Activated CD4-positive, alpha-beta T cell treated with anti-CD3 and anti-CD28 coated beads for 48 hours (primary cell): ENCODE measurements at regions not wholly inside any gene's neighbourhood (a gene's known extent, or its start where the extent isn't known, plus 50 kb on each side); places are given as distances from the start of the nearest gene placed in this dataset.

Source experiments
- DNase-seq: peaks from one replicate; pipeline ENCODE4 v3.0.0-alpha.2; 2020

DNA sequence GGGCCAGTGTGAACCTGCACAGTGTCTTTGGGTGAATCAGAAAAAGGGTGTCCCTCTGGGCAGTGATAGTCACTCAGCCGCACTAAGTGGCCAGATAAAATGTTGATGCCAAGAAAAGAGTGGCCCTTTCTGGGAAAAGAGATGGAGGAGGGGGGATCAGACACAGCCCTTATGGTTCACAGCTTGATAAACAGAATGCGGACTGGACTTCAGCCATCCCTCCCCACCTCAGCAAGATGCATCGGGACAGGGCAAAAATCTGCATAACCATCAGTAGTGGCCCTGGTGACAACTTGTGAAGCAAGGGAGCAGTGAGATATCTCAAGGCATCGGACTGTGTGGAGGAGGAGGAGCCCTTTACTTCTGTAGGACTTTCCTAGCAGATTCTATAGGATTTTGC lies 353.8 kb upstream of the PLXNA2 start:
- no peak for DNase-seq

DNA sequence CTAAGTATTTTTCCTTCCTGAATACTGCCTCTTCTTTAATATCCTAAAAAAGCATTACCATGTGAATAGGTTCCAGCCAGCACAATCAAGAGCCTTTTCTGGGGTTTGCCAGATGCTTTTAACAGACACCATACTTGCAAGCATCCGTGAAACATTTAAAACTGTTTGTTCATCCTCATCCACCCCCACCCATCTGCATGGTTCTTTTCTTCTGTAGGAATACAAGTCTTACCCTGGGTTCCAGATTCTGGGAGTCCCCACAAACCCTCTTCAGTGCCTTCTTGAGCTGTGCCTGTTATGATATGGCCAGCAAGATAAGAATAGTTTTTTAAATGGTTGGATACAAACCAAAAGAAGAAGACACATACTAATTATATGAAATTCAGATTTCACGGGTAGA lies 354.9 kb upstream of the PLXNA2 start:
- no peak for DNase-seq

DNA sequence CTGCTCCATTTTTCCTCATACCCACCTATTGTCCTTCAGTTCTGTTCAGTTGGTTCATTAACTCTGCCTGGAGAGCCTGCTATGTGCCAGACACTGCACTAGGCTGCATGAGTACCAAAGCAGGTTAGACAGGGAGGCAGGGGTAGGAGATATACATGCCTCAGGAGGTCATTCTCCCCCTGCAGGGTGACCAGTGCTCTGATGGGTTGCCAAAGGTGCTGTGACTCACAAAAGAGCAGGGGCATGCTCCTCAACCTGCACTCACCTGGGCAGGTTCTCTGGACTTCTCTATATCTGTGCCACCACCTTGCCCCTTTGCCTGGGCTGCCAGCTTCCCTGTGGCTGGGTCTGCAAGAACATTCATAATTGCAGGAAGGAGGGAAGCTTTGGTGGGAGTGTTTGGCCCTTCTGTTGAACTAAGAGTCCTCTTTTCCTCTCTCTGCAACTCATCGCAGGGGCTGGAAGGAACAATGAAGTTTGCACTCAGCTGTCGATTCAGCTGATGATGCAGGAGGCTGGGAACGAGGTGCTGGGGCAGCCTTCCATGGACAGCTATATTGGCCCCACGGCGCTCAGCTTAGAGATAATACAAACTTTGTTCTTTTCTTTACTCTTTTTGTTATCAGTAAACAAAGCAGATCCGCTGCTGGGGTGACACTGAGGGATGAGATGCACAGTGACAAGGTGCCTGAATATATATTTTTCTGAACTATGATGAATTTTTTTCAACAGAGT lies 356.4 kb upstream of the PLXNA2 start:
- no peak for DNase-seq

DNA sequence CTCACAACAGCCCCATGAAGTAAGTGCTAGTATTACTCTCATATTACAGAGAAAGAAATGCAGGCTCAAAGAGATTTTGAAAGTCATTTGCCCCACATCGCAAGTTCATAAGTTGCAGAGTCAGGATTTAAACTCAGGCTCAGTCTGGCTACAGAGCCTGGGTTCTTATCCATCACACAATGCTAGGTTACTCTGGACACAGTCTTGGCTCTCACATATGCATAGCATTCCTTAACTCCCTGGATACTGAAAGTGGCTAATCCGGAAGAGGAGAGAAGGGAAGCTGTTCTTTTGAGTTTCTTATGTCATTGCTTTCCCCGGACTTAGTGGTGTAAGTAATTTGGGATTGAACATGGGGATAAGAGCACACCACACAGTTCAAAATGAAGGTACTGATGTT lies 357.4 kb upstream of the PLXNA2 start:
- no peak for DNase-seq

DNA sequence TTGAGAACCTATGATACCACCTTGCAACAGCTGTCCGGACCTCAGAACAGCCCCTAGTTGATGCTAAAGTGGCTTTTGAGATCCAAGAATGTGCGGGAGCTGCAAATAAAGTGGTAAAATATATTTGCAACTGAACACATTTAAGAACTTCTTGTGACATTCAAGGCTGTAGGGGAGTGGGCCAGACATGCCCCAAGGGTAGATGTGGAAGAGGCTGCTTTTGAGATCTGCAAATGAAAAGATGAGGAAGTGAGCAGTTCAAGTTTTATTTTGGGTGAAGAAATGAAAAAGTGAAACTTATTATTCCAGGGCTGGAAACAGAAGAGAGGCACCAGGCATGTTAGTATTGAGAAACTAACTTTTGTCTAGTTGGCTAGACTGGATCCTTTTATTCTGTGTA lies 359.5 kb upstream of the PLXNA2 start:
- DNase-seq: no peak

DNA sequence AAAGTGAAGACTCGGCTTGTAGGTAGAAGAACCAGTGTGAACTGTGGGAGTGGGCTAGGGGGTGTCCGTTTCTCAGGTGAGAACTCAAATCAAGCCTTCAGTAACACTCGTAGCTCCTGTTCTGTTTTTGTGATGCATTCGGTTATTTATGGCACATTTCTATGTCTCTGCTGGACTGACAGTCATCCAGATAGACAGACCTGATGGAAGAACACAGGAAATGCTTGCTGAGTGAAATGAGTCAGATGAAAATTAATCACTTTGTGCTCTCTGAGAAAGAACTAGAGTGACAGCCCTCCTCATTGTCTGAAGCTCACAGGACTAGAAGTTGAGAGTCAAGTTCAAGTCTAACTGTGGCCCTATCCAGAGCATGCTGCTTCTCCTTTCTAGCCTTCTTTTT lies 360.1 kb upstream of the PLXNA2 start:
- DNase-seq: no peak

DNA sequence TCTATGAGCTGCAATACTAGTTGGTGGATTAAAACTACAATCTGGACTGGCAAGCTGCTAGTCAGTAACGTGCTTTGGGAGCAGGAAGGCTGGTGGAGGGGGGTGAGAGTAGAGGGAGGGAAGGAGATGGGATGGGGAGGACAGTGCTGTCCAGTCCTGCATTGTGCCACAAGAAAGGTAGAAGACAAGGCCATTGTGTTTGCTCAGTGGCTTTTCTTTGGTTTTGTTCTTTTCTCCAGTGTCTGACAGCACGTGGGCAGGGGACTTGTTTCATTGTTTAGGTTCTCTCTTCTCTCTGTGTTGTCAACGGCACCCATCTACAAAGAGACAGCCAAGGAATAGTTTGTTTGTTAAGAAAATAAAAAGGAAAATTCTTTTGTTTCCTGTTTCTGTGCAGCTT lies 362.8 kb upstream of the PLXNA2 start:
- no peak for DNase-seq

DNA sequence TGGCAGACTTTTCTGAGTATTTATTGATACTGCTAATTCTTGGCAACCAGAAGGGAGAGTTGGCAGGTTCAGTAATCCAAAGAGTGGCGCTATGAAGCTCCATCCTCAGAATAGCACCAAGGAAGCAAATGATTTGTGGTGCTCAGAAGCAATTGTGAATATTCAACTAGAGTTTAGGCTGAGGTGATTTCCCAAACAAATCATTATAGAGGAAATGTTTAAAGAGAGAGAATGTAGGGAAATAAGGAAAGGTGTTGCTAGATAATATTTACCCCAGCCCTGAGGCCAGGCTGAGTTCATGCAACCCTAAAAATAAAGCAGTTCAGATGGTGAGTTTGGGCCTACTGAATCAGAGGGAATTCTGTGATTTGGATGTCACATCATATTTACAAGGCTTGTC lies 363.4 kb upstream of the PLXNA2 start:
- DNase-seq: no peak

DNA sequence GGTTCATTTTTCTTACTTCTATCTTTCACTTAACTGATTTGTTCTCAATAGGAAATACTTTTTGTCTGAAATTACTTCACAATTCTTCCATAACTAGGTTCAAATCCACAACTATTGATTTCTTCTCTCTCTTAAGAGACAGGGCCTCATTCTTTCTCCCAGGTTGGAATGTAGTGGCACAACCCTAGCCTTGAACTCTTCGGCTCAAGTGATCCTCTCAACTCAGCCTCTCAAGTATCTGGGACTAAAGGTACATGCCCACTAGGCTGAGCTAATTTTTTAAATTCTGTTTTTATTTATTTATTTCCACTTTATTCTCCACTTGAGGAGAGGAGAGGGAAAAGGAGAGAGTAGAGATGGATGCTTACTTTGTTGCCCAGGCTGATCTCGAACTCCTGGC lies 370.4 kb upstream of the PLXNA2 start:
- DNase-seq: no peak

DNA sequence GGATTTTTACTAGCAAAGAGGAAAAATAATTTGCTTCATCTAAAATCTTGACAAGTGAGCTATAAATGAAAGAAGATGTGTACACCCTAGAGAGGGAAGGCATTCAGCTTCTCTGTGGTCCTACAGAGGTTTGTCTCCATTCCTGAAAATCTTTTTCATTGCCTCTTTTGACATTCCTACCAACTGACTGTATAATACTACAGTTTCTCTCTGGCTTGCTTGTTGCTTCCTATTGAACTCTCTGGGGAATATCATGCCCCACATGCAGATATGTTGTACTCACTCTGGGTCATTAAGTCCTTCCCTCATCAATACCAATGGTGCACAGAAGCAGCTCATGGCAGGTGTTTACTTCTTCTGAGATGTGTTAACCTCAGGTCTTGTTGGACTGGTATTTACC lies 371.2 kb upstream of the PLXNA2 start:
- no peak for DNase-seq

DNA sequence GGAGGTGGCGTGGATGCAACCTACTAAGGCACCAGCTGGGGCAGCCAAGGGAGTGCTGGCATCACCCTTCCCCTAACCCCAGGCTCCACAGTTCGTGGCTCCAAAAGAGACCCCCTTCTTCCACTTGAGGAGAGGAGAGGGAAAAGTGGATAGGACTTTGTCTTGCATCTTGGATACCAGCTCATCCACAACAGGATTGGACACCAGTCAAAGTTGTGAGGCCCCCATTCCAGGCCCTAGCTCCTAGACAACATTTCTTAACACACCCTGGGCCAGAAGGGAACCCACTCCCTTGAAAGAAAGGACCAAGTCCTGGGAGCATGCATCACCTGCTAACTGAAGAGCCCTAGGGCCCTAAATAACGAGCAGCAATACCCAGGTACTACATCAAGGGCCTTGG lies 372.6 kb upstream of the PLXNA2 start:
- no peak for DNase-seq

DNA sequence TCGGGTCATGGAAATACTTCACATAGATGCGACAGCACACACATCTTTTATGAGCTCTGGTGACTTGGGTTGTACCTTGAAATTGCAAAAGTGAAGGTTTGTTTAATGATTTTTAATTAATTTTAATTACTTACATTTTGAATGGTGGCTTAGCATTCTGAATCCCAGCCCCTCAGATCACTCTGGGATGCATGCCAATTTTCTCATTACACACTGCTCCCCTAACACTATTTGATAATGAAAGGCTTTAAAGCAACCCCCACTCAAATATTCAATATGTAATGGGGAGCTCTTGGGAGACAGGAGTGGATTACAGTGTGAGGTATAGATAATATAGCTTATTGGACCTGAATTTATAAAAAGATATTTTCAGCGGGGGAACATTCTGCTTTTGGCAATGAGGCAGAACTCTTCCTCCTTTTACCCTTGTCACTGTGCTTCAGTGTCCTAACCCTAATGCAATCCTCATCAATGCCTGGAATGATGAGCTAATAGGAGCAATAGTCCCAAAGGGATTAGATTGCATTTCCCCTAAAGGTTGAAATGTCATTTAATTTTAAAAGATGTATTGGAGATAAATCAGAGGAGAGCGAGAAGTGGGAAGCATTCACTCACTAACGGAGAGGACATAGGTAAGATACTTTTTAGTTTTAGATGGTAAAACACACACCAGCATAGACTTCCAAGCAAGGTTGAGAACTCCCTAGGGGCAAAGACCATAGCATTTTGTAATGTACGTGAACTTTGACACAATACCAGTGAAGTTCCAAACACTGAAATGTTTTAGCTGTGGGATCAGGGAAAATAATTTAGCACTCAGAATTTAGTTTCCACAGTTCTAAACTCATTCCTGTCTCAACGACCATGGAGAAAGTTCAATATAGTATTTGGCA lies 384.1 kb upstream of the PLXNA2 start:
- DNase-seq: no peak

DNA sequence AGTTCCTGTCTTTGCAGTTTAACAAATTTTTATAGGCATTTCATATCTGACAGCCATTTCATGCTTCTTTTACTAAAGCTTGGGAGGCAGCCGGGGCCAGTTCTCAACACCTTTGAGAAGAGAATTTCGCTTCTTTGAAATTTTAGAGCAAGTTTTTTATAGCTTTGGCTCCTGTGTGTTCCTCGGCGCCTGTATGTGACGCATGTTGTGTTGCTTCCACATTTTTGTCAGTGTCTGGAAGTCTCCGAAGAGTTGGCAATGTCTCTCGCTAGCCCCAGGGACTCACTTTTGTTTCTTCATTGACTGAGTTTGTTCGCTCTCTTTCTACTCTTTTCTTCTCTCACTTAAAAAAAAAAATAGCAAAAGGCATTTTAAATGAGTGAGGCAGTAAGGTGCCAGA lies 386.9 kb upstream of the PLXNA2 start:
- DNase-seq: no peak

DNA sequence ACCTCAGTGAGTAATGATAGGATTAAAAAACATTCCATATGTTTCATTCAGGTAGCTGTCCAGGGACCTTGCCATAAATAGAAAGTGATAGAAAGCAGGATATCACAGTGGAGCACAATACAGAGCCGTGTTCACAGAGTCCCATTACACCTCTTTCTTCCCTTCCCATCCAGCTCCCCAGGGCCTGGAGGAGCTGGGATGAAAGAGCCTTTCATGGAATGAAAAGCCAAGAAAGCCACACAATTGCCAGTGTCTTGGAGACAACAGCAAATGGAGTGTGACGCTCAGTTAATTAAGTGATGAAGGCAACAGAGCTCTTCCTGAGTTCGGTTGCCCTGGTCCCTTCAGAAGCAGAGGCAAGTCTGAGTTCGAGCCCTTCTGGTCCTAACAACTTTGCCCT lies 387.3 kb upstream of the PLXNA2 start:
- no peak for DNase-seq

DNA sequence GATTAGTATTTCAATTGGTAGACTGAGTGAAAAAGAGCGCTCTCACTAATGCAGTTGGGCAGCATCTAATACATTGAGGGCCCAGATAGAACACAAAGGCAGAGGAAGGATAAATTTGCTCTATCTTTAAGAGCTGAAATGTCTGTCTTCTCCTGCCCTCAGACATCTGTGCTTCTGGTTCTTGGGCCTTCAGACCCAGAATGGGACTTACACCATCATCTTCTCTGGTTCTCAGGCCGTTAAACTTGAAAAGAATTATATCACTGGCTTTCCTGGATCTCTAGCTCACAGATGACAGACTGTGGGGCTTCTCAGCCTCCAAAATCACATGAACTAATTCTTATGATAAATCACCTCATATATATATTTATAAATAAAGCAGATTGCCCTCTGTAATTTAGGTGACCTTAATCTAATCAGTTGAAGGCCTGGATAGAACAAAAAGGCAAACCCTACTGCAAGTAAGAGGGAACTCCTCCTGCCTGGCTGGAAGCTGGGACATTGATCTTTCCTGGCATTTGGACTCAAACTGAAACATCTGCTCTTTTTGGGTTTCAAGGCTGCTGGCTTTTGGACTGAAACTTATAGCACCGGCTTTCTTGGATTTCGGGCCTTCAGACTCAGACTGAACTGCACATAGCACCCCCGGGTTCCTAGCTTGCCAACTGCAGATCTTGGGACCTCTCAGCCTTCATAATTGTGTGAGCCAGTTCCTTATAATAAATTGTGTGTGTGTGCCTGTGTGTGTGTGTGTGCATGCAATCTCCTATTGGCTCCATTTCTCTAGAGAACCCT lies 390.4 kb upstream of the PLXNA2 start:
- DNase-seq: no peak

DNA sequence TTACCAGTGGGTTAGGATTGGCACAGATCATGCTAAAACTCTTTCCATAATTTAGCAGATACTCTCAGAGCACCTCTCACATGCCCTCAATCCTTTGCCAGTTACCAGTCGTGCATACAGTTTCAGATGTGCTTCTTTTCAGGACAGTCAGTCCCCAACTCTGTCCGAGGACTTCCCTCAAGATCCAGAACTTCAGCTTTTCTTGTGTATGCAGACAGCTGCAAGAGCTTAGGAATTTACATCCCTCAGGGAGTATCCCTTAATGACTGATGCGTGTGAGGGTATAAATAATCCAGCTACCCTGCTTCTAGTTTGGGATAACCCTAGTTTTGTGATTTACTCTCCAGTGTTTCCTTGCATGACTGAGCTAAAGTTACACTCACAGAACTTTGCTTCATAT lies 393.0 kb upstream of the PLXNA2 start:
- no peak for DNase-seq

DNA sequence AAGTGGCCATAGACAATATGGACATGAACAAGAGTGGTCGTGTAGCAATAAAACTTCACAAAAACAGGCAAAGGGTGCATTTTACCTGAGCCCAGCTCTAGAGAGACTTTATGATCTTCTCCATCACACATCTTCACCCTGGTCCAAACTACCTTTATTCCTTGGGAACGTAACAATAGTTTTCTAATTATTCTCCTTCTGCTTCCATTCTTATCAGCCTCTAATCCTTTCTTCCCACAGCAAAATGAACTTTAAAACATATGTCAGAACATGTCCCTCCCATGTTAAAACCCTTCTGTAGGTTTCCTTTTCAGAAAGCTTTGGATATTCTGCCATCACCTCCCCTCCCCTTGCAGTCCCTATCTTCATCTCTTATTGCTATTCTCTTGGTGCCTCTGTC lies 395.2 kb upstream of the PLXNA2 start:
- DNase-seq: no peak

DNA sequence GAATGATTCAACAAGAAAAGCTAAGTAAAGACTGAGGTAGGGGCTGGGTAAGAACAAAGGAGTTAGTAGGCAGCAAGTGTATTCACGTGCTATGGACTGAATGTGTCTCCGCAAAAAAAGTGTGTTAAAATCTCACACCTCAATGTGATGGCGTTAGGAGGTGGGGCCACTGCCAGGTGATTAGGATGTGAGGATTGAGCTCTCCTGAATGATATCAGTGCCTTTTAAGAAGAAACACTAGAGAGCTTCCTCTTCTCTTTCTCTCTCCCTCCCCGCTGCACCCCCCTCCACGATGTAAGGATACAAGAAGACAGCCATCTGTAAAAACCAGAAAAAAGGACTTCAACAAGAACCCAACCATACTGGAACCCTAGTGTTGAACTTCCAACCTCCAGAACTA lies 396.1 kb upstream of the PLXNA2 start:
- no peak for DNase-seq

DNA sequence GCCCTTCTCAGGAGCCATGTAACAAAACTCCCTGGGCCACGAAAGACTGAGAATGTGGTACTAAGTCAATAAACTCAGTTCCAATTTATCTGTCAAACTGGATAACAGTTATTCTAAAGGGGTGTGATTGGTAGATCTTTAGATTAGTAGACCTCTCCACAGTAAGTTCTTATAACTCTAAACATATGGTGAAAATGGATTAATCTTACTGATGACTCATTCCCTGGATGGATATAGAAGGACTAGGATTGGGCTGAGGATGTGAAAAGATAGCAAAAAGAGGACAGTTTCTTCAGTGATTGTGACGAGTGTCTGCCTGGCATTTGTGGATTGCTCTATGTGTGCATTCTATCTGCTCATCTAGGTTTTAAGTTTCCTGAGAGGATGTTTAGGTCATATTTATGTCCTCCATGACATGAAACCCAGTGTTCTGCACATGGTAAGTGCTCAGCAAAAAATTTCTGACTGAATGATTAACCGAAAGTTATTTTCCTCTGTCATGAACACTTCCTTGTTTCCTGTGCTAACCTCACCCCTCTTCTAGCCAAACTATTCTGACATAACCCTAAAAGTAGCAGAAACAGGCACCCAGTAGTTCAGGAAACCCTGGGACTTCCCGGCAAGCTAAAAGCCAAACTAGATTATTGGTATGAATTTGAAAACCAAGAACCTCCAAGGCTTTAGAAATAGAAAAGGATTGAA lies 397.5 kb upstream of the PLXNA2 start:
- DNase-seq: no peak

DNA sequence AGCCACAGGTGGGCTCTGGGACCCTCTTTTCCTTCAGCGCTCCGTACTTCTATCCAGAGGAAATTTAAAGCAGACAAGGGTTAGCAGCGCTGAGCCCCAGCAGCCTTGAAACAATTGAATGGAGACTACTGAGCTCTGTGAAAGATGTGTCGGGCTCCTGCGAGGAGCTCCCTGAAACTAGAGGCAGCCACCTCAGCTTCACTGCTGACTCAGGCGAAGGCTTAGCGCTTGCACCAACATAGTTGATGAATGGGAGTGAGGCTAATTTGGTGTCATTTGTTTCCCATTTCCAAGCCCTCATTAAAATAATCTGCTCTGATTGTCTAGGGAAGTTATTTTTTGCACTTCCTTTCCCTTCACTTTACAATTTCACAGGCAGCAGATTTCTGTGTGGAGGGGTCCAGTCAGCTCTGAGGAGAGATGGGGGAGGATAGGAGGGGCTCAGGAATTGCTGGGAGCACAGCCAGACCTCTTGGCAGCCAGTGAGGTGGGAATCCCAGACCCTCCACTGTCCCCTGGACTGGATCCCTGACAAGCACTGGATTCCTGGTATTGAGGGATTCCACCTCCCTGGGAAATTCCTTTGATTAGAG lies 398.9 kb upstream of the PLXNA2 start:
- DNase-seq: no peak

DNA sequence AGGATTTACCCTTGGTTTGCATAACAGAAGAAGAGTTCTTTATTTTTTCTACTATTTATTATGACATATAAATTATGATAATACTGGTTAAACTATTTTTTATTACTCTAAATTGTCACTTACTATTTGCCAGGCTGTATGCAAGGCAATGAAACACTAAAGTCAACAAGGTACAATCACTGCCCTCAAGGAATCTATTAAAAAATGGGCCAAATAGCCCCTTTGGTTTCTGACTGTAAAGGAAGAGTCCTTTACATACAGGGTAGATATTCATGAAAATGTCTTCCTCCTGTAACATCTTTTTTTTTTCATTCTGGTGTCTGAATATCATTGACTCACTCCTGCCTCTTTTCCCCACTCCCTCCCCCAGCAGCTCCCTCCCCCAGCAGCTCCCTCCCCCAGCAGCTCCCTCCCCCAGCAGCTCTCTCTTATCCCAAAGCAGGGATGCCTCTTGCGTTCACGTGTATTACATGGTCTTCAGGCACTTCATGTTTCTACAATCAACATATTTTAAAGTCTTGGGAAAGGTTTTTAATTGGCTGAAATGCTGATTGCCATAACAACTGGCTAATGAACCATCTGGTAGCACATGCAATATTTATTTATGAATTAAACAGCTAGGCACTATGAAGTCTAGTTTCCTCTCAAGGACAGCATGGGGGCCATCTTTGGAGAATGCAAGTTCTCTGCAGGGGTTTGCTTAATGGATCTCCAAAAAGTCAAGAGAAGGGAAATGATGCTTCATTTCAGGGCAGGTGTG lies 400.4 kb upstream of the PLXNA2 start:
- no peak for DNase-seq

DNA sequence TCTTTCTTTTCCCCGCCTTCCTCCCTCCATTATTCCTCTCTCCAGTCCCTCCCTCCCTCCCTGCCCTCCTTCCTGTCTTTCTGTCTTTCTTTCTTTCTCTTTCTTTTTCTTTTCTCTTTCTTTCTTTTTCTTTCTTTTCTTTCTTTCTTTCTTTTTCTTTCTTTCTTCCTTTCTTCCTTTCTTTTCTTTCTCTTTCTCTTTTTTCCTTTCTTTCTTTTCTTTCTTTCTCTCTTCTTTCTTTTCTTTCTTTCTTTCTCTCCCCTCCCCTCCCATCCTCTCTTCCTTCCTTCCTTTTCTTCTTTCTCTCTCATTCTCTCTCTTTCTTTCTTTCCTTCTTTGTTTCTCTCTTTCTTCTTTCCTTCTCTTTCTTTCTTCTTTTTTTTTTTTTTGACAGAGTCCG lies 402.2 kb upstream of the PLXNA2 start:
- no peak for DNase-seq
